ENCODE measurements at regions not wholly inside any gene's neighbourhood (a gene's known extent, or its start where the extent isn't known, plus 50 kb on each side); places are given as distances from the start of the nearest gene placed in this dataset.

GRCh38 chr7:87047-87446 is 105.3 kb upstream of the FAM20C start:
- TF ChIP-seq POLR2A (IDR thresholded peaks at IDR 0.05; ENCODE audit: low read length) (no peak), GATA1 (IDR thresholded peaks at IDR 0.05; ENCODE audit: low read depth, low read length) (no peak)
